ENCODE measurements at regions not wholly inside any gene's neighbourhood (a gene's known extent, or its start where the extent isn't known, plus 50 kb on each side); places are given as distances from the start of the nearest gene placed in this dataset.

GRCh38 chr10:2920168-2920567 lies 147.2 kb upstream of the PFKP start:
- no peak for ATAC-seq
- H3K4me1 Mint-ChIP-seq, result peaks cover 0 to under 1% (median 0%) of the 10 kb centered on the region in 7 donors
- peaks cover 0 to 29% (median 22%) of the 10 kb centered on the region in 5 donors for H3K27me3 Mint-ChIP-seq
- no peaks in the 10 kb centered on the region for H3K36me3 Mint-ChIP-seq
- Histone ChIP-seq H3K4me3 (ENCODE audit: low read length) (no peak overlapping the region), H3K36me3 (ENCODE audit: control insufficient read depth in 2 of 3, insufficient read depth in 3 of 3, low read length in 3 of 3) (no peaks in the 10 kb centered on the region), H3K27me3 (ENCODE audit: control insufficient read depth in 2 of 2, insufficient read depth in 2 of 2, low read length in 2 of 2) (no peaks in the 10 kb centered on the region), H3K9me3 (ENCODE audit: control insufficient read depth in 2 of 3, low read length in 3 of 3) (no peaks in the 10 kb centered on the region), H3K27ac (ENCODE audit: low read depth, low read length) (no peak overlapping the region), H3K4me1 (ENCODE audit: control insufficient read depth in 2 of 2, insufficient read depth in 2 of 2, low read length in 2 of 2) (no peaks in the 10 kb centered on the region)
- no peak overlapping the region for H3K4me3 Mint-ChIP-seq
- POLR2A ChIA-PET, result no interaction called here
- CTCF ChIA-PET, result no interaction called here
- H3K9me3 Mint-ChIP-seq, result no peaks in the 10 kb centered on the region
- DNase-seq, result no peak
- intact Hi-C loops (cut with micrococcal nuclease), result no loop called here
- no peak overlapping the region for H3K27ac Mint-ChIP-seq

- Histone ChIP-seq H3K36me3 (ENCODE audit: control insufficient read depth in 2 of 3, insufficient read depth in 3 of 3, low read length in 3 of 3) (no peaks in the 10 kb centered on the region), H3K4me1 (ENCODE audit: control insufficient read depth in 2 of 2, insufficient read depth in 2 of 2, low read length in 2 of 2) (no peaks in the 10 kb centered on the region), H3K27ac (ENCODE audit: low read depth, low read length) (no peak overlapping the region), H3K4me3 (ENCODE audit: low read length) (no peak overlapping the region), H3K27me3 (ENCODE audit: control insufficient read depth in 2 of 2, insufficient read depth in 2 of 2, low read length in 2 of 2) (no peaks in the 10 kb centered on the region), H3K9me3 (ENCODE audit: control insufficient read depth in 2 of 3, low read length in 3 of 3) (no peaks in the 10 kb centered on the region)
- no peaks in the 10 kb centered on the region for H3K4me1 Mint-ChIP-seq
- H3K27ac Mint-ChIP-seq, result no peak overlapping the region
- POLR2A ChIA-PET, result no interaction called here
- H3K36me3 Mint-ChIP-seq, result no peaks in the 10 kb centered on the region
- no peak overlapping the region for H3K4me3 Mint-ChIP-seq
- DNase-seq, result no peak
- intact Hi-C loops (cut with micrococcal nuclease), result no loop called here
- no peaks in the 10 kb centered on the region for H3K9me3 Mint-ChIP-seq
- CTCF ChIA-PET, result interaction anchor here (0.6 kb wide), 1 partner anchor 971 kb away, joined by 3 read pairs; no protein-coding TSS in a partner anchor
- peaks cover 6 to 32% (median 19%) of the 10 kb centered on the region in 5 donors for H3K27me3 Mint-ChIP-seq
- no peak for ATAC-seq
Measured at GRCh38 chr10:2919016-2919415, 148.3 kb upstream of the PFKP start.

- ATAC-seq (no peak), DNase-seq (no peak)
- H3K27ac ChIP-seq (ENCODE audit: low read depth, low read length), result no peak overlapping the region
- ChIA-PET POLR2A (no interaction called here), CTCF (interaction anchor here (0.6 kb wide), 1 partner anchor 971 kb away, joined by 3 read pairs; no protein-coding TSS in a partner anchor)
- H3K36me3 Mint-ChIP-seq, result no peaks in the 10 kb centered on the region
- no peaks in the 10 kb centered on the region for H3K9me3 ChIP-seq (ENCODE audit: control insufficient read depth in 2 of 3, low read length in 3 of 3)
- no peaks in the 10 kb centered on the region for H3K4me1 Mint-ChIP-seq
- H3K4me1 ChIP-seq (ENCODE audit: control insufficient read depth in 2 of 2, insufficient read depth in 2 of 2, low read length in 2 of 2), result no peaks in the 10 kb centered on the region
- H3K27ac Mint-ChIP-seq, result no peak overlapping the region
- H3K27me3 ChIP-seq (ENCODE audit: control insufficient read depth in 2 of 2, insufficient read depth in 2 of 2, low read length in 2 of 2), result no peaks in the 10 kb centered on the region
- no peaks in the 10 kb centered on the region for H3K36me3 ChIP-seq (ENCODE audit: control insufficient read depth in 2 of 3, insufficient read depth in 3 of 3, low read length in 3 of 3)
- H3K4me3 Mint-ChIP-seq, result no peak overlapping the region
- no peak overlapping the region for H3K4me3 ChIP-seq (ENCODE audit: low read length)
- H3K9me3 Mint-ChIP-seq, result no peaks in the 10 kb centered on the region
- peaks cover 6 to 32% (median 17%) of the 10 kb centered on the region in 5 donors for H3K27me3 Mint-ChIP-seq
- intact Hi-C loops (cut with micrococcal nuclease), result no loop called here
Measured at GRCh38 chr10:2918489-2918888, 148.9 kb upstream of the PFKP start.

GRCh38 chr10:2917926-2918325 lies 149.4 kb upstream of the PFKP start:
- H3K27me3 Mint-ChIP-seq, result peaks cover 7 to 32% (median 14%) of the 10 kb centered on the region in 5 donors

GRCh38 chr10:2915412-2915811 lies 151.9 kb upstream of the PFKP start:
- Mint-ChIP-seq H3K36me3 (no peaks in the 10 kb centered on the region), H3K27me3 (peaks cover 12 to 20% (median 16%) of the 10 kb centered on the region in 5 donors), H3K4me3 (no peak overlapping the region), H3K9me3 (no peaks in the 10 kb centered on the region), H3K4me1 (peaks cover 0 to 10% (median 4%) of the 10 kb centered on the region in 7 donors), H3K27ac (no peak overlapping the region)
- ChIA-PET POLR2A (no interaction called here), CTCF (no interaction called here)
- ATAC-seq, result no peak
- Histone ChIP-seq H3K27ac (ENCODE audit: low read depth, low read length) (no peak overlapping the region), H3K27me3 (ENCODE audit: control insufficient read depth in 2 of 2, insufficient read depth in 2 of 2, low read length in 2 of 2) (no peaks in the 10 kb centered on the region), H3K4me3 (ENCODE audit: low read length) (no peak overlapping the region), H3K36me3 (ENCODE audit: control insufficient read depth in 2 of 3, insufficient read depth in 3 of 3, low read length in 3 of 3) (no peaks in the 10 kb centered on the region), H3K9me3 (ENCODE audit: control insufficient read depth in 2 of 3, low read length in 3 of 3) (no peaks in the 10 kb centered on the region), H3K4me1 (ENCODE audit: control insufficient read depth in 2 of 2, insufficient read depth in 2 of 2, low read length in 2 of 2) (no peaks in the 10 kb centered on the region)
- DNase-seq, result no peak
- intact Hi-C loops (cut with micrococcal nuclease), result no loop called here

More at GRCh38 chr10:2917926-2918325, 149.4 kb upstream of the PFKP start:
- Histone ChIP-seq H3K9me3 (ENCODE audit: control insufficient read depth in 2 of 3, low read length in 3 of 3) (no peaks in the 10 kb centered on the region), H3K36me3 (ENCODE audit: control insufficient read depth in 2 of 3, insufficient read depth in 3 of 3, low read length in 3 of 3) (no peaks in the 10 kb centered on the region), H3K27ac (ENCODE audit: low read depth, low read length) (no peak overlapping the region), H3K4me1 (ENCODE audit: control insufficient read depth in 2 of 2, insufficient read depth in 2 of 2, low read length in 2 of 2) (no peaks in the 10 kb centered on the region), H3K27me3 (ENCODE audit: control insufficient read depth in 2 of 2, insufficient read depth in 2 of 2, low read length in 2 of 2) (no peaks in the 10 kb centered on the region), H3K4me3 (ENCODE audit: low read length) (no peak overlapping the region)
- Mint-ChIP-seq H3K9me3 (no peaks in the 10 kb centered on the region), H3K36me3 (no peaks in the 10 kb centered on the region), H3K4me3 (no peak overlapping the region), H3K4me1 (no peaks in the 10 kb centered on the region), H3K27ac (no peak overlapping the region)
- ATAC-seq, result no peak
- CTCF ChIA-PET, result no interaction called here
- intact Hi-C loops (cut with micrococcal nuclease), result no loop called here
- POLR2A ChIA-PET, result no interaction called here
- no peak for DNase-seq

GRCh38 chr10:2914741-2915140 lies 152.6 kb upstream of the PFKP start:
- H3K27ac Mint-ChIP-seq, result no peak overlapping the region
- H3K27me3 Mint-ChIP-seq, result peaks cover 9 to 20% (median 16%) of the 10 kb centered on the region in 5 donors
- H3K9me3 Mint-ChIP-seq, result no peaks in the 10 kb centered on the region
- intact Hi-C loops (cut with micrococcal nuclease), result no loop called here
- Histone ChIP-seq H3K9me3 (ENCODE audit: control insufficient read depth in 2 of 3, low read length in 3 of 3) (no peaks in the 10 kb centered on the region), H3K4me1 (ENCODE audit: control insufficient read depth in 2 of 2, insufficient read depth in 2 of 2, low read length in 2 of 2) (no peaks in the 10 kb centered on the region), H3K36me3 (ENCODE audit: control insufficient read depth in 2 of 3, insufficient read depth in 3 of 3, low read length in 3 of 3) (no peaks in the 10 kb centered on the region), H3K27me3 (ENCODE audit: control insufficient read depth in 2 of 2, insufficient read depth in 2 of 2, low read length in 2 of 2) (no peaks in the 10 kb centered on the region), H3K4me3 (ENCODE audit: low read length) (no peak overlapping the region), H3K27ac (ENCODE audit: low read depth, low read length) (no peak overlapping the region)
- H3K4me3 Mint-ChIP-seq, result no peak overlapping the region
- ATAC-seq (no peak), DNase-seq (no peak)
- ChIA-PET CTCF (no interaction called here), POLR2A (no interaction called here)
- peaks cover 0 to 14% (median 5%) of the 10 kb centered on the region in 7 donors for H3K4me1 Mint-ChIP-seq
- H3K36me3 Mint-ChIP-seq, result no peaks in the 10 kb centered on the region

- CTCF ChIA-PET, result no interaction called here
- H3K36me3 Mint-ChIP-seq, result no peaks in the 10 kb centered on the region
- intact Hi-C loops (cut with micrococcal nuclease), result no loop called here
Measured at GRCh38 chr10:2913474-2913873, 153.9 kb upstream of the PFKP start.

More at GRCh38 chr10:2913474-2913873, 153.9 kb upstream of the PFKP start:
- POLR2A ChIA-PET, result no interaction called here
- Histone ChIP-seq H3K36me3 (ENCODE audit: control insufficient read depth in 2 of 3, insufficient read depth in 3 of 3, low read length in 3 of 3) (no peaks in the 10 kb centered on the region), H3K9me3 (ENCODE audit: control insufficient read depth in 2 of 3, low read length in 3 of 3) (no peaks in the 10 kb centered on the region), H3K27ac (ENCODE audit: low read depth, low read length) (no peak overlapping the region), H3K4me3 (ENCODE audit: low read length) (no peak overlapping the region), H3K27me3 (ENCODE audit: control insufficient read depth in 2 of 2, insufficient read depth in 2 of 2, low read length in 2 of 2) (no peaks in the 10 kb centered on the region), H3K4me1 (ENCODE audit: control insufficient read depth in 2 of 2, insufficient read depth in 2 of 2, low read length in 2 of 2) (no peaks in the 10 kb centered on the region)
- DNase-seq (no peak), ATAC-seq (no peak)
- Mint-ChIP-seq H3K4me3 (no peak overlapping the region), H3K27me3 (peaks cover 11 to 20% (median 16%) of the 10 kb centered on the region in 5 donors), H3K9me3 (no peaks in the 10 kb centered on the region), H3K4me1 (peaks cover 0 to 24% (median 14%) of the 10 kb centered on the region in 7 donors), H3K27ac (no peak overlapping the region)

All from naive thymus-derived CD4-positive, alpha-beta T cell (primary cell).